ENCODE measurements at regions not wholly inside any gene's neighbourhood (a gene's known extent, or its start where the extent isn't known, plus 50 kb on each side); places are given as distances from the start of the nearest gene placed in this dataset.
"Not testable (repeated sequence)": the region's sequence is repeated elsewhere in the genome, so short reads cannot be mapped to it uniquely, and the experiment has no call there.

- no peaks in the 10 kb centered on the region for H4K20me1 ChIP-seq (ENCODE audit: insufficient read depth)
- H3K27ac ChIP-seq (ENCODE audit: low read depth in 2 of 2, low read length in 1 of 2): no peak overlapping the region
- ChIA-PET CTCF (no interaction called here), POLR2A (no interaction called here)
- TF ChIP-seq, protein P1, sequence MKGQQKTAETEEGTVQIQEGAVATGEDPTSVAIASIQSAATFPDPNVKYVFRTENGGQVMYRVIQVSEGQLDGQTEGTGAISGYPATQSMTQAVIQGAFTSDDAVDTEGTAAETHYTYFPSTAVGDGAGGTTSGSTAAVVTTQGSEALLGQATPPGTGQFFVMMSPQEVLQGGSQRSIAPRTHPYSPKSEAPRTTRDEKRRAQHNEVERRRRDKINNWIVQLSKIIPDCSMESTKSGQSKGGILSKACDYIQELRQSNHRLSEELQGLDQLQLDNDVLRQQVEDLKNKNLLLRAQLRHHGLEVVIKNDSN (IDR thresholded peaks at IDR 0.05; ENCODE audit: borderline replicate concordance, low read depth): no peak
- DNase-seq: no peak
- no peaks in the 10 kb centered on the region for H3F3A ChIP-seq (replicated peaks; ENCODE audit: insufficient read depth)
- no peak overlapping the region for H3K4me3 ChIP-seq (ENCODE audit: low read depth in 2 of 2, low read length in 1 of 2)
- no peak overlapping the region for H3K9ac ChIP-seq
- no peak overlapping the region for H3K4me2 ChIP-seq
- H2AFZ ChIP-seq (ENCODE audit: low read depth): no peak overlapping the region
- H3K79me2 ChIP-seq (ENCODE audit: insufficient read depth): no peaks in the 10 kb centered on the region
- no peaks in the 10 kb centered on the region for H3K36me3 ChIP-seq (replicated peaks in 1 of 2; ENCODE audit: control insufficient read depth in 1 of 2, insufficient read depth in 2 of 2, low read length in 1 of 2)
- H3K4me1 ChIP-seq (ENCODE audit: control insufficient read depth in 1 of 2, insufficient read depth in 2 of 2, low read depth in 1 of 2, low read length in 1 of 2): peaks cover 0 to 16% of the 10 kb centered on the region in 2 experiments; a peak in 2 of 4 replicates
- no peaks in the 10 kb centered on the region for H3K9me3 ChIP-seq
- H3K27me3 ChIP-seq (ENCODE audit: insufficient read depth): no peaks in the 10 kb centered on the region
- 72% methylated on average over 2 of the region's 2 CpGs for WGBS (ENCODE audit: low lambda C conversion rate)
- no peaks in the 10 kb centered on the region for H3K9me2 ChIP-seq
These were observed 54.2 kb upstream of the PDE3B start for GRCh38 chr11:14589421-14589820.

- H3K79me2 ChIP-seq (ENCODE audit: insufficient read depth); H2AFZ ChIP-seq (ENCODE audit: low read depth); H3K27me3 ChIP-seq (ENCODE audit: insufficient read depth); H3K27ac ChIP-seq (ENCODE audit: low read depth in 2 of 2, low read length in 1 of 2); H3K4me2 ChIP-seq; H3K9me2 ChIP-seq; DNase-seq; POLR2A ChIA-PET; H3K4me1 ChIP-seq (ENCODE audit: control insufficient read depth in 1 of 2, insufficient read depth in 2 of 2, low read depth in 1 of 2, low read length in 1 of 2); H3K9ac ChIP-seq; H3F3A ChIP-seq (replicated peaks; ENCODE audit: insufficient read depth); H3K4me3 ChIP-seq (ENCODE audit: low read depth in 2 of 2, low read length in 1 of 2); H3K9me3 ChIP-seq; H3K36me3 ChIP-seq (replicated peaks in 1 of 2; ENCODE audit: control insufficient read depth in 1 of 2, insufficient read depth in 2 of 2, low read length in 1 of 2); H4K20me1 ChIP-seq (ENCODE audit: insufficient read depth); CTCF ChIA-PET: not testable (repeated sequence)
- WGBS (ENCODE audit: low lambda C conversion rate): 89% methylated on average over 10 of the region's 19 CpGs
These were observed 52.6 kb upstream of the PDE3B start for GRCh38 chr11:14591046-14591445.

GRCh38 chr11:14593671-14594070, 49.9 kb upstream of the PDE3B start:
- ChIA-PET POLR2A (no interaction called here), CTCF (no interaction called here)
- no peak overlapping the region for H3K4me3 ChIP-seq (ENCODE audit: low read depth in 2 of 2, low read length in 1 of 2)
- H3K9me2 ChIP-seq: no peaks in the 10 kb centered on the region
- no peak overlapping the region for H3K9ac ChIP-seq
- no peaks in the 10 kb centered on the region for H3K4me1 ChIP-seq (ENCODE audit: control insufficient read depth in 1 of 2, insufficient read depth in 2 of 2, low read depth in 1 of 2, low read length in 1 of 2)
- no peaks in the 10 kb centered on the region for H3K36me3 ChIP-seq (replicated peaks in 1 of 2; ENCODE audit: control insufficient read depth in 1 of 2, insufficient read depth in 2 of 2, low read length in 1 of 2)
- TF ChIP-seq JUND (IDR thresholded peaks at IDR 0.05): no peak
- TF ChIP-seq RAD21 (IDR thresholded peaks at IDR 0.05; ENCODE audit: low read length): no peak
- TF ChIP-seq RCOR1 (IDR thresholded peaks at IDR 0.05; ENCODE audit: low read length): no peak
- no peak for TF ChIP-seq USF2 (IDR thresholded peaks at IDR 0.05; ENCODE audit: borderline replicate concordance, low read depth, low read length)
- TF ChIP-seq, protein P2, sequence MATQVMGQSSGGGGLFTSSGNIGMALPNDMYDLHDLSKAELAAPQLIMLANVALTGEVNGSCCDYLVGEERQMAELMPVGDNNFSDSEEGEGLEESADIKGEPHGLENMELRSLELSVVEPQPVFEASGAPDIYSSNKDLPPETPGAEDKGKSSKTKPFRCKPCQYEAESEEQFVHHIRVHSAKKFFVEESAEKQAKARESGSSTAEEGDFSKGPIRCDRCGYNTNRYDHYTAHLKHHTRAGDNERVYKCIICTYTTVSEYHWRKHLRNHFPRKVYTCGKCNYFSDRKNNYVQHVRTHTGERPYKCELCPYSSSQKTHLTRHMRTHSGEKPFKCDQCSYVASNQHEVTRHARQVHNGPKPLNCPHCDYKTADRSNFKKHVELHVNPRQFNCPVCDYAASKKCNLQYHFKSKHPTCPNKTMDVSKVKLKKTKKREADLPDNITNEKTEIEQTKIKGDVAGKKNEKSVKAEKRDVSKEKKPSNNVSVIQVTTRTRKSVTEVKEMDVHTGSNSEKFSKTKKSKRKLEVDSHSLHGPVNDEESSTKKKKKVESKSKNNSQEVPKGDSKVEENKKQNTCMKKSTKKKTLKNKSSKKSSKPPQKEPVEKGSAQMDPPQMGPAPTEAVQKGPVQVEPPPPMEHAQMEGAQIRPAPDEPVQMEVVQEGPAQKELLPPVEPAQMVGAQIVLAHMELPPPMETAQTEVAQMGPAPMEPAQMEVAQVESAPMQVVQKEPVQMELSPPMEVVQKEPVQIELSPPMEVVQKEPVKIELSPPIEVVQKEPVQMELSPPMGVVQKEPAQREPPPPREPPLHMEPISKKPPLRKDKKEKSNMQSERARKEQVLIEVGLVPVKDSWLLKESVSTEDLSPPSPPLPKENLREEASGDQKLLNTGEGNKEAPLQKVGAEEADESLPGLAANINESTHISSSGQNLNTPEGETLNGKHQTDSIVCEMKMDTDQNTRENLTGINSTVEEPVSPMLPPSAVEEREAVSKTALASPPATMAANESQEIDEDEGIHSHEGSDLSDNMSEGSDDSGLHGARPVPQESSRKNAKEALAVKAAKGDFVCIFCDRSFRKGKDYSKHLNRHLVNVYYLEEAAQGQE (IDR thresholded peaks at IDR 0.05; ENCODE audit: low read depth, low read length): no peak
- no peak for TF ChIP-seq EZH2phosphoT487 (IDR thresholded peaks at IDR 0.05; ENCODE audit: borderline replicate concordance, low read depth)
- TF ChIP-seq CHD2 (IDR thresholded peaks at IDR 0.05; ENCODE audit: low read length, partially characterized antibody): no peak
- TF ChIP-seq RXRA (IDR thresholded peaks at IDR 0.05; ENCODE audit: borderline replicate concordance, low read depth): no peak
- TF ChIP-seq, protein P3, sequence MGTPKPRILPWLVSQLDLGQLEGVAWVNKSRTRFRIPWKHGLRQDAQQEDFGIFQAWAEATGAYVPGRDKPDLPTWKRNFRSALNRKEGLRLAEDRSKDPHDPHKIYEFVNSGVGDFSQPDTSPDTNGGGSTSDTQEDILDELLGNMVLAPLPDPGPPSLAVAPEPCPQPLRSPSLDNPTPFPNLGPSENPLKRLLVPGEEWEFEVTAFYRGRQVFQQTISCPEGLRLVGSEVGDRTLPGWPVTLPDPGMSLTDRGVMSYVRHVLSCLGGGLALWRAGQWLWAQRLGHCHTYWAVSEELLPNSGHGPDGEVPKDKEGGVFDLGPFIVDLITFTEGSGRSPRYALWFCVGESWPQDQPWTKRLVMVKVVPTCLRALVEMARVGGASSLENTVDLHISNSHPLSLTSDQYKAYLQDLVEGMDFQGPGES (IDR thresholded peaks at IDR 0.05; ENCODE audit: low read depth, low read length): no peak
- no peak for TF ChIP-seq GATA2 (CRISPR knock-in tag; IDR thresholded peaks at IDR 0.05)
- no peak for TF ChIP-seq TCF12 (IDR thresholded peaks at IDR 0.05)
- no peak for TF ChIP-seq YY1 (IDR thresholded peaks at IDR 0.05; ENCODE audit: low read depth)
- TF ChIP-seq MEF2A (IDR thresholded peaks at IDR 0.05; ENCODE audit: borderline replicate concordance, low read depth): no peak
- TF ChIP-seq, protein P4, sequence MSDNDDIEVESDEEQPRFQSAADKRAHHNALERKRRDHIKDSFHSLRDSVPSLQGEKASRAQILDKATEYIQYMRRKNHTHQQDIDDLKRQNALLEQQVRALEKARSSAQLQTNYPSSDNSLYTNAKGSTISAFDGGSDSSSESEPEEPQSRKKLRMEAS (IDR thresholded peaks at IDR 0.05; ENCODE audit: low read depth): no peak
- no peak for TF ChIP-seq NRF1 (IDR thresholded peaks at IDR 0.05; ENCODE audit: low read depth, low read length)
- TF ChIP-seq, protein P1 (IDR thresholded peaks at IDR 0.05; ENCODE audit: borderline replicate concordance, low read depth): no peak
- H3K27ac ChIP-seq (ENCODE audit: low read depth in 2 of 2, low read length in 1 of 2): no peak overlapping the region
- no peak overlapping the region for H2AFZ ChIP-seq (ENCODE audit: low read depth)
- DNase-seq: no peak
- no peaks in the 10 kb centered on the region for H3K9me3 ChIP-seq
- no peak overlapping the region for H3K4me2 ChIP-seq
- H3K27me3 ChIP-seq (ENCODE audit: insufficient read depth): no peaks in the 10 kb centered on the region
- WGBS (ENCODE audit: low lambda C conversion rate): 66% methylated on average over 2 of the region's 2 CpGs
- H4K20me1 ChIP-seq (ENCODE audit: insufficient read depth): no peaks in the 10 kb centered on the region
- H3K79me2 ChIP-seq (ENCODE audit: insufficient read depth): no peaks in the 10 kb centered on the region
- no peaks in the 10 kb centered on the region for H3F3A ChIP-seq (replicated peaks; ENCODE audit: insufficient read depth)

Data from SK-N-SH (cell line).